ENCODE measurements at regions not wholly inside any gene's neighbourhood (a gene's known extent, or its start where the extent isn't known, plus 50 kb on each side); places are given as distances from the start of the nearest gene placed in this dataset.
"Not testable (repeated sequence)": the region's sequence is repeated elsewhere in the genome, so short reads cannot be mapped to it uniquely, and the experiment has no call there.

GRCh38 chr2:87429931-87430275 lies 318.0 kb upstream of the PLGLB2 start:
- not testable (repeated sequence) for H3K36me3 ChIP-seq (ENCODE audit: control insufficient read depth in 4 of 4, insufficient read depth in 3 of 4, low read depth in 1 of 4, low read length in 3 of 4); H3K27ac ChIP-seq (ENCODE audit: low read depth in 1 of 2, low read length in 2 of 2); H3K4me1 ChIP-seq (ENCODE audit: control insufficient read depth in 4 of 4, insufficient read depth in 4 of 4, low read length in 3 of 4); DNase-seq (ENCODE audit: low spot score); H3K4me3 ChIP-seq (ENCODE audit: low read depth in 1 of 3, low read length in 3 of 3); H3K27me3 ChIP-seq (ENCODE audit: control insufficient read depth in 4 of 4, insufficient read depth in 4 of 4, low read length in 3 of 4); H3K9ac ChIP-seq (ENCODE audit: low read depth in 1 of 2, low read length in 2 of 2); H3K9me3 ChIP-seq (ENCODE audit: control insufficient read depth in 4 of 4, low read length in 3 of 4)
- WGBS = 75% methylated on average over 3 of the region's 4 CpGs

- not testable (repeated sequence) for DNase-seq (ENCODE audit: low spot score); H3K4me3 ChIP-seq (ENCODE audit: low read depth in 1 of 3, low read length in 3 of 3); H3K9ac ChIP-seq (ENCODE audit: low read depth in 1 of 2, low read length in 2 of 2); H3K36me3 ChIP-seq (ENCODE audit: control insufficient read depth in 4 of 4, insufficient read depth in 3 of 4, low read depth in 1 of 4, low read length in 3 of 4); H3K27ac ChIP-seq (ENCODE audit: low read depth in 1 of 2, low read length in 2 of 2); H3K4me1 ChIP-seq (ENCODE audit: control insufficient read depth in 4 of 4, insufficient read depth in 4 of 4, low read length in 3 of 4); H3K27me3 ChIP-seq (ENCODE audit: control insufficient read depth in 4 of 4, insufficient read depth in 4 of 4, low read length in 3 of 4); H3K9me3 ChIP-seq (ENCODE audit: control insufficient read depth in 4 of 4, low read length in 3 of 4)
- WGBS = no CpG with 5 or more reads among the region's 2 CpGs
Measured at GRCh38 chr2:87431051-87431450, 316.8 kb upstream of the PLGLB2 start.

- H3K27me3 ChIP-seq (ENCODE audit: control insufficient read depth in 4 of 4, insufficient read depth in 4 of 4, low read length in 3 of 4); H3K4me1 ChIP-seq (ENCODE audit: control insufficient read depth in 4 of 4, insufficient read depth in 4 of 4, low read length in 3 of 4); H3K9me3 ChIP-seq (ENCODE audit: control insufficient read depth in 4 of 4, low read length in 3 of 4); H3K36me3 ChIP-seq (ENCODE audit: control insufficient read depth in 4 of 4, insufficient read depth in 3 of 4, low read depth in 1 of 4, low read length in 3 of 4); H3K27ac ChIP-seq (ENCODE audit: low read depth in 1 of 2, low read length in 2 of 2); H3K9ac ChIP-seq (ENCODE audit: low read depth in 1 of 2, low read length in 2 of 2); H3K4me3 ChIP-seq (ENCODE audit: low read depth in 1 of 3, low read length in 3 of 3); DNase-seq (ENCODE audit: low spot score): not testable (repeated sequence)
- 60% methylated on average over 1 of the region's 2 CpGs for WGBS
Measured at GRCh38 chr2:87432711-87433453, 315.0 kb upstream of the PLGLB2 start.

GRCh38 chr2:87436007-87436406 lies 311.9 kb upstream of the PLGLB2 start:
- not testable (repeated sequence) for H3K4me3 ChIP-seq (ENCODE audit: low read depth in 1 of 3, low read length in 3 of 3); H3K9me3 ChIP-seq (ENCODE audit: control insufficient read depth in 4 of 4, low read length in 3 of 4); DNase-seq (ENCODE audit: low spot score); H3K4me1 ChIP-seq (ENCODE audit: control insufficient read depth in 4 of 4, insufficient read depth in 4 of 4, low read length in 3 of 4); H3K27ac ChIP-seq (ENCODE audit: low read depth in 1 of 2, low read length in 2 of 2); H3K36me3 ChIP-seq (ENCODE audit: control insufficient read depth in 4 of 4, insufficient read depth in 3 of 4, low read depth in 1 of 4, low read length in 3 of 4); H3K27me3 ChIP-seq (ENCODE audit: control insufficient read depth in 4 of 4, insufficient read depth in 4 of 4, low read length in 3 of 4); H3K9ac ChIP-seq (ENCODE audit: low read depth in 1 of 2, low read length in 2 of 2)
- 89% methylated on average over 3 of the region's 4 CpGs for WGBS

GRCh38 chr2:87437701-87438260 lies 310.1 kb upstream of the PLGLB2 start:
- not testable (repeated sequence) for H3K36me3 ChIP-seq (ENCODE audit: control insufficient read depth in 4 of 4, insufficient read depth in 3 of 4, low read depth in 1 of 4, low read length in 3 of 4); H3K4me3 ChIP-seq (ENCODE audit: low read depth in 1 of 3, low read length in 3 of 3); H3K4me1 ChIP-seq (ENCODE audit: control insufficient read depth in 4 of 4, insufficient read depth in 4 of 4, low read length in 3 of 4); DNase-seq (ENCODE audit: low spot score); H3K27me3 ChIP-seq (ENCODE audit: control insufficient read depth in 4 of 4, insufficient read depth in 4 of 4, low read length in 3 of 4); H3K27ac ChIP-seq (ENCODE audit: low read depth in 1 of 2, low read length in 2 of 2); H3K9me3 ChIP-seq (ENCODE audit: control insufficient read depth in 4 of 4, low read length in 3 of 4); H3K9ac ChIP-seq (ENCODE audit: low read depth in 1 of 2, low read length in 2 of 2)
- WGBS = 66% methylated on average over 3 of the region's 4 CpGs

- H3K4me1 ChIP-seq (ENCODE audit: control insufficient read depth in 4 of 4, insufficient read depth in 4 of 4, low read length in 3 of 4); H3K27ac ChIP-seq (ENCODE audit: low read depth in 1 of 2, low read length in 2 of 2); H3K27me3 ChIP-seq (ENCODE audit: control insufficient read depth in 4 of 4, insufficient read depth in 4 of 4, low read length in 3 of 4); H3K4me3 ChIP-seq (ENCODE audit: low read depth in 1 of 3, low read length in 3 of 3); H3K36me3 ChIP-seq (ENCODE audit: control insufficient read depth in 4 of 4, insufficient read depth in 3 of 4, low read depth in 1 of 4, low read length in 3 of 4); H3K9me3 ChIP-seq (ENCODE audit: control insufficient read depth in 4 of 4, low read length in 3 of 4); H3K9ac ChIP-seq (ENCODE audit: low read depth in 1 of 2, low read length in 2 of 2); DNase-seq (ENCODE audit: low spot score): not testable (repeated sequence)
- 77% methylated on average over 6 of the region's 6 CpGs for WGBS
Measured at GRCh38 chr2:87438780-87439454, 309.0 kb upstream of the PLGLB2 start.

GRCh38 chr2:87439617-87440204 lies 308.2 kb upstream of the PLGLB2 start:
- H3K9me3 ChIP-seq (ENCODE audit: control insufficient read depth in 4 of 4, low read length in 3 of 4); DNase-seq (ENCODE audit: low spot score); H3K36me3 ChIP-seq (ENCODE audit: control insufficient read depth in 4 of 4, insufficient read depth in 3 of 4, low read depth in 1 of 4, low read length in 3 of 4); H3K4me1 ChIP-seq (ENCODE audit: control insufficient read depth in 4 of 4, insufficient read depth in 4 of 4, low read length in 3 of 4); H3K9ac ChIP-seq (ENCODE audit: low read depth in 1 of 2, low read length in 2 of 2); H3K27me3 ChIP-seq (ENCODE audit: control insufficient read depth in 4 of 4, insufficient read depth in 4 of 4, low read length in 3 of 4); H3K27ac ChIP-seq (ENCODE audit: low read depth in 1 of 2, low read length in 2 of 2); H3K4me3 ChIP-seq (ENCODE audit: low read depth in 1 of 3, low read length in 3 of 3): not testable (repeated sequence)
- 84% methylated on average over 7 of the region's 7 CpGs for WGBS

GRCh38 chr2:87440650-87441049 lies 307.2 kb upstream of the PLGLB2 start:
- not testable (repeated sequence) for H3K36me3 ChIP-seq (ENCODE audit: control insufficient read depth in 4 of 4, insufficient read depth in 3 of 4, low read depth in 1 of 4, low read length in 3 of 4); H3K27ac ChIP-seq (ENCODE audit: low read depth in 1 of 2, low read length in 2 of 2); H3K27me3 ChIP-seq (ENCODE audit: control insufficient read depth in 4 of 4, insufficient read depth in 4 of 4, low read length in 3 of 4); DNase-seq (ENCODE audit: low spot score); H3K4me3 ChIP-seq (ENCODE audit: low read depth in 1 of 3, low read length in 3 of 3); H3K9me3 ChIP-seq (ENCODE audit: control insufficient read depth in 4 of 4, low read length in 3 of 4); H3K4me1 ChIP-seq (ENCODE audit: control insufficient read depth in 4 of 4, insufficient read depth in 4 of 4, low read length in 3 of 4); H3K9ac ChIP-seq (ENCODE audit: low read depth in 1 of 2, low read length in 2 of 2)
- 83% methylated on average over 2 of the region's 2 CpGs for WGBS
